Nephron progenitor cell (in vitro differentiated cells): ENCODE measurements at regions not wholly inside any gene's neighbourhood (a gene's known extent, or its start where the extent isn't known, plus 50 kb on each side); places are given as distances from the start of the nearest gene placed in this dataset.

Experiments used
- DNase-seq: peaks from one replicate; pipeline ENCODE4 v3.0.0; 2021
- H3K27ac Mint-ChIP-seq: 2 replicates; pipeline ENCODE4 v1.8.0; 2021; ENCODE audit warnings: mild to moderate bottlenecking, moderate library complexity, mixed read lengths
- H3K27me3 Mint-ChIP-seq: 2 replicates; pipeline ENCODE4 v1.8.0; 2021; ENCODE audit warnings: mild to moderate bottlenecking, low read depth, mixed read lengths; ENCODE audit not compliant: poor library complexity
- H3K36me3 Mint-ChIP-seq: 2 replicates; pipeline ENCODE4 v1.8.0; 2021; ENCODE audit warnings: low read depth, mixed read lengths
- H3K4me1 Mint-ChIP-seq: 2 replicates; pipeline ENCODE4 v1.8.0; 2021; ENCODE audit warnings: mixed read lengths
- H3K4me3 Mint-ChIP-seq: 2 replicates; pipeline ENCODE4 v1.8.0; 2021; ENCODE audit warnings: mild to moderate bottlenecking, moderate library complexity, mixed read lengths
- H3K9me3 Mint-ChIP-seq: 2 replicates; pipeline ENCODE4 v1.8.0; 2021; ENCODE audit warnings: mild to moderate bottlenecking, moderate library complexity, mixed read lengths
- TF ChIP-seq, protein P1 (sequence below): fragments of 200-600 bp; sonication (generic); IDR thresholded peaks from 2 replicates; pipeline ENCODE4 v1.5.0; 2021; ENCODE audit warnings: antibody characterized with exemption

- H3K27ac Mint-ChIP-seq: no peak overlapping the region
- no peak overlapping the region for H3K4me3 Mint-ChIP-seq
- DNase-seq: no peak
- H3K27me3 Mint-ChIP-seq: no peaks in the 10 kb centered on the region
- H3K9me3 Mint-ChIP-seq: peaks cover 5% of the 10 kb centered on the region
- TF ChIP-seq, protein P1, sequence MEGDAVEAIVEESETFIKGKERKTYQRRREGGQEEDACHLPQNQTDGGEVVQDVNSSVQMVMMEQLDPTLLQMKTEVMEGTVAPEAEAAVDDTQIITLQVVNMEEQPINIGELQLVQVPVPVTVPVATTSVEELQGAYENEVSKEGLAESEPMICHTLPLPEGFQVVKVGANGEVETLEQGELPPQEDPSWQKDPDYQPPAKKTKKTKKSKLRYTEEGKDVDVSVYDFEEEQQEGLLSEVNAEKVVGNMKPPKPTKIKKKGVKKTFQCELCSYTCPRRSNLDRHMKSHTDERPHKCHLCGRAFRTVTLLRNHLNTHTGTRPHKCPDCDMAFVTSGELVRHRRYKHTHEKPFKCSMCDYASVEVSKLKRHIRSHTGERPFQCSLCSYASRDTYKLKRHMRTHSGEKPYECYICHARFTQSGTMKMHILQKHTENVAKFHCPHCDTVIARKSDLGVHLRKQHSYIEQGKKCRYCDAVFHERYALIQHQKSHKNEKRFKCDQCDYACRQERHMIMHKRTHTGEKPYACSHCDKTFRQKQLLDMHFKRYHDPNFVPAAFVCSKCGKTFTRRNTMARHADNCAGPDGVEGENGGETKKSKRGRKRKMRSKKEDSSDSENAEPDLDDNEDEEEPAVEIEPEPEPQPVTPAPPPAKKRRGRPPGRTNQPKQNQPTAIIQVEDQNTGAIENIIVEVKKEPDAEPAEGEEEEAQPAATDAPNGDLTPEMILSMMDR: no peak
- H3K4me1 Mint-ChIP-seq: peaks cover 5% of the 10 kb centered on the region
- no peaks in the 10 kb centered on the region for H3K36me3 Mint-ChIP-seq
These were observed 226.5 kb downstream of the IRS1 start for GRCh38 chr2:226573158-226573557.

DNA sequence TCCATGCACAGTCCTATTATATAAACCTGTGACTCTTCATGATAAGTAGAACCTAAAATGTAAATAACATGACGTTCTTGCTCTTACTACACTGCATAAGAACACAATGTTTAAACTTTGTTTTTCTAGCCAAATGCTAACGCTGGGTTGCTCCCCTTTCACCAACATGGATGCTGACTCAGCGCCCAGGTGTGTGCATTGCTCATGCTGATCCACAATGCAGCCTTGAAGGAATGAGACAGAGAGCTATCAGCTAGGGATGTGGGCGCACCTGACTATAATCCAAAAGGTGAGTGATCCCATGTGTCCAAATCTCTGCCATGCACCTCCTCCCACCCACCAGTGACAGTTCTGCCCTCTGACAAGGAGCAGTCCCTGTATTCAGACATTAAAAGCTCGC lies 235.0 kb downstream of the IRS1 start:
- DNase-seq: no peak
- TF ChIP-seq, protein P1: no peak
- H3K36me3 Mint-ChIP-seq: no peaks in the 10 kb centered on the region
- H3K27ac Mint-ChIP-seq: no peak overlapping the region
- no peaks in the 10 kb centered on the region for H3K9me3 Mint-ChIP-seq
- no peak overlapping the region for H3K4me3 Mint-ChIP-seq
- no peaks in the 10 kb centered on the region for H3K4me1 Mint-ChIP-seq
- no peaks in the 10 kb centered on the region for H3K27me3 Mint-ChIP-seq

- H3K27me3 Mint-ChIP-seq: peaks cover 3% of the 10 kb centered on the region
- DNase-seq: no peak
- no peaks in the 10 kb centered on the region for H3K4me1 Mint-ChIP-seq
- H3K9me3 Mint-ChIP-seq: no peaks in the 10 kb centered on the region
- H3K36me3 Mint-ChIP-seq: no peaks in the 10 kb centered on the region
- H3K27ac Mint-ChIP-seq: no peak overlapping the region
- TF ChIP-seq, protein P1: no peak
- no peak overlapping the region for H3K4me3 Mint-ChIP-seq
These were observed 237.7 kb downstream of the IRS1 start for GRCh38 chr2:226561962-226562361.

DNA sequence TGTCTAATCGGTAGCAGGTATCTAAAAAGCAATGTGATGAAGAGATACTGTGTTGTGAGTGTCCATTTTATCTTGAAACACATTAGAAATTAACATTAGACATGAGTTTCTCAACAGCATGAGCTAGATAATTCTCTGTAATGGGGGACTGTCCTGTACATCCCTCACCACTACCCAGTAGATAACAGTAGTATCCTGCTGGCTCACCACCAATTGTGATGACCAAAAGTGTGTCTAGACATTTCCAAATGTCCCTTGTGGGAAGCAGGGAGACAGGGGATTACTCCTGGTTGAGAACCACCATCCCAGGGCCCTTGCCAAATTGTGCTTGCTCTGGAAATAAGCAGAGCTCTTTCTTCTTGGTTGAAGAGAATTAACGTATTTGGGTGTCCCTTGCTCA lies 239.3 kb downstream of the IRS1 start:
- Mint-ChIP-seq H3K9me3 (no peaks in the 10 kb centered on the region), H3K36me3 (no peaks in the 10 kb centered on the region), H3K27me3 (peaks cover 3% of the 10 kb centered on the region), H3K4me1 (no peaks in the 10 kb centered on the region), H3K27ac (no peak overlapping the region), H3K4me3 (no peak overlapping the region)
- DNase-seq: no peak
- TF ChIP-seq, protein P1: no peak

GRCh38 chr2:226559536-226559935 lies 240.1 kb downstream of the IRS1 start:
- Mint-ChIP-seq H3K9me3 (no peaks in the 10 kb centered on the region), H3K27me3 (peaks cover 3% of the 10 kb centered on the region), H3K4me1 (no peaks in the 10 kb centered on the region), H3K36me3 (no peaks in the 10 kb centered on the region), H3K27ac (no peak overlapping the region), H3K4me3 (no peak overlapping the region)
- TF ChIP-seq, protein P1: no peak
- DNase-seq: no peak

DNA sequence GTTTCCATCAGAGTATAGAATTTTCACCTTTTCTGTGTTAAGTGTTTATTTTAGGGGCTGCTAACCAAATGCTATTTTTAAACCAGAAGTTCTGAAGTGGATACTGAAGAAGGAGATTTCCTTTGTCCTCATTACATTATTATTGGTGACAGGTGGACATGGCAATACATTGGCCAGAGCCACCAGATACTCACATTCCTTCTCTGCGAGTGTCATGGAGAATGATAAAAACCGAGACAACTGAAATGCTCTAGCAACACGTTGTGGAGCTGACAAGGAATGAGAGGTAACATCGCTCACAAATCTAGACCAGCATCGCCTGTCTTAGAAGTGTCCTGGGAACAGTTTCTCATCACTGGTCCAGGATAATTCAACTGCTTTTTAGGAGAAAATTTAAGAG lies 241.2 kb downstream of the IRS1 start:
- H3K4me3 Mint-ChIP-seq: no peak overlapping the region
- DNase-seq: no peak
- H3K36me3 Mint-ChIP-seq: no peaks in the 10 kb centered on the region
- H3K27me3 Mint-ChIP-seq: peaks cover 3% of the 10 kb centered on the region
- H3K27ac Mint-ChIP-seq: no peak overlapping the region
- H3K9me3 Mint-ChIP-seq: no peaks in the 10 kb centered on the region
- TF ChIP-seq, protein P1: no peak
- no peaks in the 10 kb centered on the region for H3K4me1 Mint-ChIP-seq
